ENCODE measurements at regions not wholly inside any gene's neighbourhood (a gene's known extent, or its start where the extent isn't known, plus 50 kb on each side); places are given as distances from the start of the nearest gene placed in this dataset.

DNA sequence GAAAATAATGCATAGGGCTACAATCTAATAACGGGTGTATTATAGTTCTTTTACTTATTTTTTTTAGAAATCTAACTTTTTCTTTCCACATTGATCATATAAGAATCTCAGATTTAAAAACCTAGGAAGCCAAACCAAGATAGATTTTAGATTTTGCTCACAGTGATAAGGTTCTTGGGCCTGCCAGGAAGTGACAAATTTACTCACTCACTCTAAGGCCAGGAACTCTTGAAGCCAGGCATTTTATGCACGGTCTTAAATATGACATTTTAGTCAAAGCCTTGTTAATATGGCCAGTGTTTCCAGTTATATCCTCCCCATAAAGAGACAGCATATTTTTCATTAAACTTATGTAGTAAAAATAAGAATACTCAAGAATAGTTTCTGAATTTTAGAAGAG, 271.4 kb downstream of the SQOR start:
- TF ChIP-seq POLR2A (IDR thresholded peaks at IDR 0.05; ENCODE audit: low read depth, low read length) (no peak), TAF1 (IDR thresholded peaks at IDR 0.05; ENCODE audit: low read depth, low read length) (no peak)
